ENCODE measurements at regions not wholly inside any gene's neighbourhood (a gene's known extent, or its start where the extent isn't known, plus 50 kb on each side); places are given as distances from the start of the nearest gene placed in this dataset.

DNA sequence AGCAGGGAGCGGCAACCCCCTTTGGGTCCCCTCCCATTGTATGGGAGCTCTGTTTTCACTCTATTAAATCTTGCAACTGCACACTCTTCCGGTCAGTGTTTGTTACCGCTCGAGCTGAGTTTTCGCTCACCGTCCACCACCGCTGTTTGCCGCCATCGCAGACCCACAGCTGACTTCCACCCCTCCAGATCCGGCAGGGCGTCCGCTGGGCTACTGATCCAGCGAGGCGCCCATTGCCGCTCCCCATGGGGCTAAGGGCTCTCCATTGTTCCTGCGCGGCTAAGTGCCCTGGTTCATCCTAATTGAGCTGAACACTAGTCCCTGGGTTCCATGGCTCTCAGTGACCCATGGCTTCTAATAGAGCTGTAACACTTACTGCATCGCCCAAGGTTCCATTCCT, 115.6 kb upstream of the AUTS2 start:
- TF ChIP-seq POLR2AphosphoS5 (IDR thresholded peaks at IDR 0.05; ENCODE audit: borderline replicate concordance, low read depth, low read length) (no peak), EZH2 (IDR thresholded peaks at IDR 0.05) (no peak), FOXP2 (optimal IDR thresholded peaks at IDR 0.05; ENCODE audit: control extremely low read depth, extremely low read length, insufficient read depth) (no peak)
